22Rv1 (cell line): ENCODE measurements at regions not wholly inside any gene's neighbourhood (a gene's known extent, or its start where the extent isn't known, plus 50 kb on each side); places are given as distances from the start of the nearest gene placed in this dataset.

Experiments used
- ZFX ChIP-seq: fragments of 450-650 bp; IDR thresholded peaks from 2 replicates; pipeline ENCODE4 v1.6.1; 2017; ENCODE audit warnings: antibody characterized with exemption, borderline replicate concordance
- TF ChIP-seq, protein P1 (sequence below): fragments of 450-650 bp; IDR thresholded peaks from 2 replicates; pipeline ENCODE4 v1.5.1; 2017; ENCODE audit warnings: mild to moderate bottlenecking

GRCh38 chr2:35606394-35606793 lies 749.2 kb upstream of the CRIM1 start:
- TF ChIP-seq, protein P1, sequence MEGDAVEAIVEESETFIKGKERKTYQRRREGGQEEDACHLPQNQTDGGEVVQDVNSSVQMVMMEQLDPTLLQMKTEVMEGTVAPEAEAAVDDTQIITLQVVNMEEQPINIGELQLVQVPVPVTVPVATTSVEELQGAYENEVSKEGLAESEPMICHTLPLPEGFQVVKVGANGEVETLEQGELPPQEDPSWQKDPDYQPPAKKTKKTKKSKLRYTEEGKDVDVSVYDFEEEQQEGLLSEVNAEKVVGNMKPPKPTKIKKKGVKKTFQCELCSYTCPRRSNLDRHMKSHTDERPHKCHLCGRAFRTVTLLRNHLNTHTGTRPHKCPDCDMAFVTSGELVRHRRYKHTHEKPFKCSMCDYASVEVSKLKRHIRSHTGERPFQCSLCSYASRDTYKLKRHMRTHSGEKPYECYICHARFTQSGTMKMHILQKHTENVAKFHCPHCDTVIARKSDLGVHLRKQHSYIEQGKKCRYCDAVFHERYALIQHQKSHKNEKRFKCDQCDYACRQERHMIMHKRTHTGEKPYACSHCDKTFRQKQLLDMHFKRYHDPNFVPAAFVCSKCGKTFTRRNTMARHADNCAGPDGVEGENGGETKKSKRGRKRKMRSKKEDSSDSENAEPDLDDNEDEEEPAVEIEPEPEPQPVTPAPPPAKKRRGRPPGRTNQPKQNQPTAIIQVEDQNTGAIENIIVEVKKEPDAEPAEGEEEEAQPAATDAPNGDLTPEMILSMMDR, result no peak
- no peak for TF ChIP-seq ZFX
